ENCODE measurements at regions not wholly inside any gene's neighbourhood (a gene's known extent, or its start where the extent isn't known, plus 50 kb on each side); places are given as distances from the start of the nearest gene placed in this dataset.

DNA sequence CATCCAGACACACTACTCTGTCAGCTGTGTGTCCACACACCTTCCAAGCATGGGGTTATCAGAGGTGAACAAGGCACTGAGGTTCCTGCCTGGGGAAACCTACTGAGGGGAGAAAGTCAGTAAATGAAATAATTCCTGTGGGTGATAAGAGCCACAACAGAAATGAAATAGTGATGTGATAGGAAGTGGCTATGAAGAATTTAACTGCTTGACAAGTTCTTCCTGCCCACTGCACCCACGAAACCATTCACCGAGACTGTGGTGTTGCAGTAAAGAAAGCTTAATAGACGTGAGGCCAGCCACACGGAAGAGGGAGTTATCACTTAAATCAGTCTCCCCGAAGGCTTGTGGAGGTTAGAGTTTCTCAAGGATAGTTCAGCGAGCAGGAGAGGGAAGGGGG lies 353.1 kb downstream of the UQCRFS1 start:
- ChIA-PET CTCF (no interaction called here), POLR2A (no interaction called here)
- Histone ChIP-seq H3K36me3 (ENCODE audit: control insufficient read depth in 2 of 2, extremely low read depth in 1 of 2, insufficient read depth in 2 of 2, low read length in 2 of 2) (no peaks in the 10 kb centered on the region), H3K9me1 (replicated peaks; ENCODE audit: control insufficient read depth, extremely low read depth, insufficient read depth, low read length) (no peaks in the 10 kb centered on the region), H3K79me2 (ENCODE audit: control insufficient read depth, insufficient read depth, low read length) (no peaks in the 10 kb centered on the region), H3K27ac (ENCODE audit: insufficient read depth, low read depth, low read length) (no peak overlapping the region), H3K9ac (replicated peaks; ENCODE audit: extremely low read depth, insufficient read depth, low read length) (no peak overlapping the region), H4K20me1 (replicated peaks; ENCODE audit: control insufficient read depth, extremely low read depth, insufficient read depth, low read length) (no peaks in the 10 kb centered on the region), H3K4me2 (ENCODE audit: insufficient read depth, low read length) (no peak overlapping the region), H3K4me1 (ENCODE audit: control insufficient read depth, extremely low read depth, insufficient read depth, low read length) (no peaks in the 10 kb centered on the region), H3K27me3 (ENCODE audit: control insufficient read depth in 2 of 2, insufficient read depth in 2 of 2, low read length in 2 of 2) (no peaks in the 10 kb centered on the region), H2AFZ (ENCODE audit: low read depth, low read length) (no peak overlapping the region), H3K4me3 (replicated peaks in 1 of 3; ENCODE audit: insufficient read depth in 1 of 3, low read depth in 1 of 3, low read length in 3 of 3) (no peak overlapping the region), H3K9me3 (replicated peaks; ENCODE audit: control insufficient read depth, insufficient read depth, low read length) (no peaks in the 10 kb centered on the region)
- DNase-seq (ENCODE audit: low read depth, low spot score), result no peak
- dilution Hi-C loops (cut with MboI; ENCODE audit: extremely low pct_ligation_motif_present, low sequenced_read_pairs) (no loop called here), intact Hi-C loops (cut with micrococcal nuclease) (no loop called here)
- TF ChIP-seq MYC (IDR thresholded peaks at IDR 0.05; ENCODE audit: low read depth, low read length), result no peak
- no peak for FAIRE-seq
- no TSS peak for BruUV-seq (replicated peaks)

DNA sequence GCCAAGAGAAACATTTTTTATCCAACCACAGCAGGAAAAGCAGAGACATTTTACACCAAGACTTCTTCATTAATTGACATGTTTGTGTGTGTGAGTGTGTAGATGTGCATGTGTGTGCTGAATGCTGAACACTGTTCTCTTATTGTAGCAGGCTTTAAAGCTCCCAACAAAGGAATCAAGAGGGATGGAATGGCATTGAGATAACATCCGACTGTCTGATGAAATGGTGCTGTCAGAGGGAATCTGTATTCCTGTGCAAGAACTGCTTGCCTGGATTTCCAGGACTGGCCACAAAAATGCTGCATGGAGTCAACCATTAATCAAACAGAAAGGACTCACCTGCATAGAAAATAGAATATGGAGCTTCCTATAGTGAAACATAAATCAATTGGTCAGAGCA lies 354.0 kb downstream of the UQCRFS1 start:
- Histone ChIP-seq H3K27ac (ENCODE audit: insufficient read depth, low read depth, low read length) (no peak overlapping the region), H3K9me3 (replicated peaks; ENCODE audit: control insufficient read depth, insufficient read depth, low read length) (no peaks in the 10 kb centered on the region), H3K36me3 (ENCODE audit: control insufficient read depth in 2 of 2, extremely low read depth in 1 of 2, insufficient read depth in 2 of 2, low read length in 2 of 2) (no peaks in the 10 kb centered on the region), H3K27me3 (ENCODE audit: control insufficient read depth in 2 of 2, insufficient read depth in 2 of 2, low read length in 2 of 2) (no peaks in the 10 kb centered on the region), H4K20me1 (replicated peaks; ENCODE audit: control insufficient read depth, extremely low read depth, insufficient read depth, low read length) (no peaks in the 10 kb centered on the region), H3K9ac (replicated peaks; ENCODE audit: extremely low read depth, insufficient read depth, low read length) (no peak overlapping the region), H3K9me1 (replicated peaks; ENCODE audit: control insufficient read depth, extremely low read depth, insufficient read depth, low read length) (no peaks in the 10 kb centered on the region), H2AFZ (ENCODE audit: low read depth, low read length) (no peak overlapping the region), H3K4me3 (replicated peaks in 1 of 3; ENCODE audit: insufficient read depth in 1 of 3, low read depth in 1 of 3, low read length in 3 of 3) (no peak overlapping the region), H3K4me1 (ENCODE audit: control insufficient read depth, extremely low read depth, insufficient read depth, low read length) (no peaks in the 10 kb centered on the region), H3K4me2 (ENCODE audit: insufficient read depth, low read length) (no peak overlapping the region), H3K79me2 (ENCODE audit: control insufficient read depth, insufficient read depth, low read length) (no peaks in the 10 kb centered on the region)
- dilution Hi-C loops (cut with MboI; ENCODE audit: extremely low pct_ligation_motif_present, low sequenced_read_pairs) (no loop called here), intact Hi-C loops (cut with micrococcal nuclease) (no loop called here)
- TF ChIP-seq JUN (IDR thresholded peaks at IDR 0.05; ENCODE audit: borderline replicate concordance, insufficient read depth, insufficient read length, low read depth) (no peak), GATA2 (IDR thresholded peaks at IDR 0.05; ENCODE audit: insufficient read depth, insufficient read length, low read depth, low read length) (no peak), MYC (IDR thresholded peaks at IDR 0.05; ENCODE audit: low read depth, low read length) (no peak), EZH2 (IDR thresholded peaks at IDR 0.05; ENCODE audit: borderline replicate concordance, low read depth, low read length, severe bottlenecking) (no peak)
- TF ChIP-seq, protein P1, sequence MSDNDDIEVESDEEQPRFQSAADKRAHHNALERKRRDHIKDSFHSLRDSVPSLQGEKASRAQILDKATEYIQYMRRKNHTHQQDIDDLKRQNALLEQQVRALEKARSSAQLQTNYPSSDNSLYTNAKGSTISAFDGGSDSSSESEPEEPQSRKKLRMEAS (IDR thresholded peaks at IDR 0.05; ENCODE audit: insufficient read depth, insufficient read length), result no peak
- DNase-seq (ENCODE audit: low read depth, low spot score) (no peak), FAIRE-seq (no peak)
- ChIA-PET POLR2A (no interaction called here), CTCF (no interaction called here)
- no TSS peak for BruUV-seq (replicated peaks)

All from endothelial cell of umbilical vein (primary cell).